ENCODE measurements at regions not wholly inside any gene's neighbourhood (a gene's known extent, or its start where the extent isn't known, plus 50 kb on each side); places are given as distances from the start of the nearest gene placed in this dataset.

DNA sequence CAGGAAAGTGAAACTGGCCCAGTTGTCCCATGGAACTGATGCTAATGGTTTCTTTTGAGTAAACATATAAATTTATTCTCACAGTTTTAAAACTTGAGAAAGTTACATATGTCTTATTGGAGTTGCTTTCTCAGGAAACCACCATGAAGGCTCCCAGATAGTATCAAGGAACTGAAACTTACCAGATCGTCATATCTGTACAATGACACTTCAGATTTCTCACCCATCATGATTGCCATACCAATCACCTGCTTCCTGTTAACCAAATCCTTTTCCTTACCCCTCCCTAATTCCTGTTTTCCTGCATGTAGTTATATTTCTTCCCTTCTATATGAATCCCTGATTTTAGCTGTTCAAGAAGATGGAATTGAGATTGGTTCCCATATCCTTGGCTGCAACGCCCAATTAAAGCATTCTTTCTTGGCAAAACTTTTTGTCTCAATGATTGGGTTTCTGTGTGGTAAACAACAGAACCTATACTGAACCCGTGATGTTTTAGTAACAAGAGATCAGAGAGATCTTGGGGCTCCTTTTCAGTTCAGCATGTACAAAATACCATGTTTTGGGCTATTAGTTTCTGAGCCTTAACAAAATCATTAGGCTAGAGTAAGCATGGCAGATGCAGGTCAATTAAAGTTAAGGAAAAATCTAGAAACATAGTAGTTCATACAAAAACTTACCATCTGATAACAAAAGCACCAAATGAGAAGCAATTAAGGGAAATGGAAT, 781.3 kb upstream of the MIR17HG start:
- no peaks in the 10 kb centered on the region for H3K36me3 ChIP-seq
- H3K27me3 ChIP-seq (replicated peaks; ENCODE audit: insufficient read depth): no peaks in the 10 kb centered on the region
- TF ChIP-seq POLR2AphosphoS5 (IDR thresholded peaks at IDR 0.05): no peak
- TF ChIP-seq, protein P1, sequence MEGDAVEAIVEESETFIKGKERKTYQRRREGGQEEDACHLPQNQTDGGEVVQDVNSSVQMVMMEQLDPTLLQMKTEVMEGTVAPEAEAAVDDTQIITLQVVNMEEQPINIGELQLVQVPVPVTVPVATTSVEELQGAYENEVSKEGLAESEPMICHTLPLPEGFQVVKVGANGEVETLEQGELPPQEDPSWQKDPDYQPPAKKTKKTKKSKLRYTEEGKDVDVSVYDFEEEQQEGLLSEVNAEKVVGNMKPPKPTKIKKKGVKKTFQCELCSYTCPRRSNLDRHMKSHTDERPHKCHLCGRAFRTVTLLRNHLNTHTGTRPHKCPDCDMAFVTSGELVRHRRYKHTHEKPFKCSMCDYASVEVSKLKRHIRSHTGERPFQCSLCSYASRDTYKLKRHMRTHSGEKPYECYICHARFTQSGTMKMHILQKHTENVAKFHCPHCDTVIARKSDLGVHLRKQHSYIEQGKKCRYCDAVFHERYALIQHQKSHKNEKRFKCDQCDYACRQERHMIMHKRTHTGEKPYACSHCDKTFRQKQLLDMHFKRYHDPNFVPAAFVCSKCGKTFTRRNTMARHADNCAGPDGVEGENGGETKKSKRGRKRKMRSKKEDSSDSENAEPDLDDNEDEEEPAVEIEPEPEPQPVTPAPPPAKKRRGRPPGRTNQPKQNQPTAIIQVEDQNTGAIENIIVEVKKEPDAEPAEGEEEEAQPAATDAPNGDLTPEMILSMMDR (IDR thresholded peaks at IDR 0.05): no peak
- no peak for TF ChIP-seq POLR2A (IDR thresholded peaks at IDR 0.05)
- no peak overlapping the region for H3K4me3 ChIP-seq
- no peaks in the 10 kb centered on the region for H3K9me3 ChIP-seq
- intact Hi-C loops (cut with DNase I): no loop called here
- no peak for DNase-seq (ENCODE audit: low spot score)
- no peaks in the 10 kb centered on the region for H3K4me1 ChIP-seq (replicated peaks)
- H3K27ac ChIP-seq: no peak overlapping the region
- WGBS: 82% methylated on average over 3 of the region's 3 CpGs

DNA sequence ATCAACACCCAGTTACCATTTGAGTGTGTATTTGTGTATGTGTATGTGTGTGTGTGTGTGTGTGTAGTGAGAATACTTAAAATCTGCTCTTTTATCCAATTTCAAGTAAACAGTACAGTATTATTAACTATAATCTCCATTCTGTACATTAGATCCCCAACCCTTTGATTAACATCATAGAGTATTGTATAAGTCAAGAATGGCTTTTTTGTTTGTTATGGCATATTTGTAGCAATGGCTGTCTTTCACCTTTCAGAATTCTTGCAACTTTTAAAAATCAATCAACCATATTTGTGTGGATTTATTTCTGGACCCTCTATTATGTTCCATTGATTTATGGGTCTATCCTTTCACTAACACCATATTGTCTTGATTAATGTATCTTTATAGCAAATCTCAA, 779.3 kb upstream of the MIR17HG start:
- no peak overlapping the region for H3K4me3 ChIP-seq
- no peak overlapping the region for H3K27ac ChIP-seq
- H3K9me3 ChIP-seq: no peaks in the 10 kb centered on the region
- H3K4me1 ChIP-seq (replicated peaks): no peaks in the 10 kb centered on the region
- H3K36me3 ChIP-seq: no peaks in the 10 kb centered on the region
- TF ChIP-seq POLR2AphosphoS5 (IDR thresholded peaks at IDR 0.05) (no peak), POLR2A (IDR thresholded peaks at IDR 0.05) (no peak)
- TF ChIP-seq, protein P1 (IDR thresholded peaks at IDR 0.05): no peak
- H3K27me3 ChIP-seq (replicated peaks; ENCODE audit: insufficient read depth): no peaks in the 10 kb centered on the region
- intact Hi-C loops (cut with DNase I): no loop called here
- DNase-seq (ENCODE audit: low spot score): no peak

DNA sequence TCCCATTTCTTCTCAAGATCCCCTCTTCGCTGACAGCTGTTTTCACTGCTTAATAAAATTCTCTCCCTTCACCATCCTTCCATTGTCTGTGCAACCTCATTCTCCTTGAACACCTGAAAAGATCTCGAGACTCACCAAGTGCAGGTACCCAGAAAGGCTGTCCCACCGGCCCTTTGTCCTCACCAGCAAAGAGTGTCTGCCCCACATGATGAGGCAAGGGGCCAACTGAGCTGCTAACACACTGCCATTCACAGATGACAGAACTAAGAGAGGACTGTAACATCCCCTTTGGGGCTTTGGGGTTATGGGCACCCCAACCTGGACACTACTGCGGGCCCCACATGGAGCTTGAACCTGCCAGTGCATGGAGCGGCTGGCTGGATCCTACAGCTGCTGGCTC, 771.4 kb upstream of the MIR17HG start:
- 97% methylated on average over 5 of the region's 5 CpGs for WGBS
- Histone ChIP-seq H3K4me1 (replicated peaks) (no peaks in the 10 kb centered on the region), H3K27ac (no peak overlapping the region), H3K9me3 (no peaks in the 10 kb centered on the region), H3K36me3 (no peaks in the 10 kb centered on the region), H3K4me3 (no peak overlapping the region), H3K27me3 (replicated peaks; ENCODE audit: insufficient read depth) (no peaks in the 10 kb centered on the region)
- DNase-seq (ENCODE audit: low spot score): no peak
- intact Hi-C loops (cut with DNase I): no loop called here
- TF ChIP-seq POLR2AphosphoS5 (IDR thresholded peaks at IDR 0.05) (no peak), POLR2A (IDR thresholded peaks at IDR 0.05) (no peak)
- TF ChIP-seq, protein P1 (IDR thresholded peaks at IDR 0.05): no peak

DNA sequence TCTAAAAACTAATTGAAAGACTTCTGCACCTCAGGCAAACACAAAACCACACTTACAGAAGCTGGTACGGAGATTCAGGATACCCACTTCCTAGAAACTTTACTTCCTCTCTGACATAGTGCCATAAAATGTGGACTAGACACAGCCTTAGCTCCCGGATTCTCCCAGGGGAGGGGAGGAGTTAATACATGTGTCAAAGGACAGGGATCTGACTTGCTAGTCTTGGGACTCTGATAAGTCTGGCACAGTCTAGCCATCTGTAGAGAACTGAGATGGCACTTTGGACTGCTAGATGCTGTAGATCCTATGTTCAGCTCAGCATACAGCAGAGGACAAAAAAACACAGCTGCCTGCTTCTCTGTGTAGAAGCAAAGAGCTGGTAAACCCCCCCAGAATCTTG, 769.8 kb upstream of the MIR17HG start:
- TF ChIP-seq POLR2AphosphoS5 (IDR thresholded peaks at IDR 0.05): no peak
- TF ChIP-seq, protein P1 (IDR thresholded peaks at IDR 0.05): no peak
- no peak for TF ChIP-seq POLR2A (IDR thresholded peaks at IDR 0.05)
- no peak for DNase-seq (ENCODE audit: low spot score)
- 59% methylated on average over 2 of the region's 2 CpGs for WGBS
- H3K27ac ChIP-seq: no peak overlapping the region
- no peaks in the 10 kb centered on the region for H3K4me1 ChIP-seq (replicated peaks)
- H3K36me3 ChIP-seq: no peaks in the 10 kb centered on the region
- H3K27me3 ChIP-seq (replicated peaks; ENCODE audit: insufficient read depth): no peaks in the 10 kb centered on the region
- H3K9me3 ChIP-seq: no peaks in the 10 kb centered on the region
- intact Hi-C loops (cut with DNase I): no loop called here
- H3K4me3 ChIP-seq: no peak overlapping the region

DNA sequence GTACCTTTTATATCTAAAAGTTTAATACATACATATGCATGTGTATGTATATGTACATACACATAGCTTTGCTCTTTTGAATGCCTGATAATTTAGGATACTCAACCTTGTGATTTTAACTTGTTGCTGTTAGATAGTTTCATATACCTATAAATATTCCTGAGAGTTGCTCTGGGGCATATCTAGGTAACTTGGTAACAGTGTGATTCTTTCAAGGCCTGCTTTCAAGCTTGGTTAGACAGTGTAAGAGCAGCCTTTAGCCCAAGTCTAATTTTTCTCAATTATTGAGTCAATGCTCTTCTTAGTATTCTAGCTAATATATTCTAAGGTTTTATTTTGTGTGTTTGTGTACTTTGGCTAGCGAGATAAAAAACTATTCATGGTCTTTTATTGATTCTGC, 762.1 kb upstream of the MIR17HG start:
- intact Hi-C loops (cut with DNase I): no loop called here
- H3K27me3 ChIP-seq (replicated peaks; ENCODE audit: insufficient read depth): no peaks in the 10 kb centered on the region
- 48% methylated on average over 1 of the region's 1 CpG for WGBS
- no peaks in the 10 kb centered on the region for H3K9me3 ChIP-seq
- no peaks in the 10 kb centered on the region for H3K4me1 ChIP-seq (replicated peaks)
- no peak for DNase-seq (ENCODE audit: low spot score)
- no peak overlapping the region for H3K27ac ChIP-seq
- no peak overlapping the region for H3K4me3 ChIP-seq
- H3K36me3 ChIP-seq: no peaks in the 10 kb centered on the region
- TF ChIP-seq, protein P1 (IDR thresholded peaks at IDR 0.05): no peak
- TF ChIP-seq POLR2AphosphoS5 (IDR thresholded peaks at IDR 0.05): no peak
- no peak for TF ChIP-seq POLR2A (IDR thresholded peaks at IDR 0.05)

Measured in prostate gland (tissue), 2 donors.